RWPE1 (cell line): ENCODE measurements at regions not wholly inside any gene's neighbourhood (a gene's known extent, or its start where the extent isn't known, plus 50 kb on each side); places are given as distances from the start of the nearest gene placed in this dataset.

Source experiments
- CTCF ChIA-PET: fragments of 350-600 bp; sonication (Branson Sonifier 250); formaldehyde crosslinking; extraction: SDS; loops from one replicate; lab custom pipeline; 2021; lab: Yijun Ruan, JAX
- POLR2A ChIA-PET: fragments of 400-600 bp; formaldehyde crosslinking; extraction: SDS; loops from one replicate; lab custom pipeline; 2020; ENCODE audit warnings: antibody characterized with exemption; ENCODE audit not compliant: low non-redundant PET; lab: Yijun Ruan, JAX
- DNase-seq: peaks from one replicate; pipeline ENCODE4 v3.0.0; 2012; ENCODE audit warnings: low spot score
- H3K27ac ChIP-seq: fragments of 450-650 bp; 2 replicates; pipeline ENCODE4 v1.5.1; 2017
- TF ChIP-seq, protein P1 (sequence below): fragments of 450-650 bp; conservative IDR thresholded peaks from 2 replicates; pipeline ENCODE4 v1.5.1; 2017; ENCODE audit warnings: low read depth, mild to moderate bottlenecking

DNA sequence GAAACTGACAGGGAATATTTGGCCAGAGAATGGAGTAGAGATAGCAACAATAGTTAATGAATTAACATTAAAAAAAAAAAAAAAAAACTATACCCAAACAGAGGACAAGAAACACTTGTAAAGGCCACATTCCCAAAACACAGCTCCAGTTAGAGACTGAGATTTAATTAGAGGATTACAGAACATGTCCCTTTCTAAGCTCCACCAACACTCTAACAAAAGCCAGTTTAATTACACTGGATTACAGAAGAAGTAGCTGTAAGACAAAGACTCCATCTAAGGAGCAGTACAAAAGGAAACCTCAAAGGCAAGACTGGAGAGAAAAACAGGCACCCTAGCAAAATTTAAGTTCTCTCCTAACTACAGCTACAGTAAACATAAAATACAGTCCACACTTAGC is 1247.7 kb upstream of the AGA start:
- ChIA-PET POLR2A (no interaction called here), CTCF (interaction anchor here (0.7 kb wide), 1 partner anchor 1093 kb away, joined by 3 read pairs; no protein-coding TSS in a partner anchor)
- DNase-seq, result no peak
- TF ChIP-seq, protein P1, sequence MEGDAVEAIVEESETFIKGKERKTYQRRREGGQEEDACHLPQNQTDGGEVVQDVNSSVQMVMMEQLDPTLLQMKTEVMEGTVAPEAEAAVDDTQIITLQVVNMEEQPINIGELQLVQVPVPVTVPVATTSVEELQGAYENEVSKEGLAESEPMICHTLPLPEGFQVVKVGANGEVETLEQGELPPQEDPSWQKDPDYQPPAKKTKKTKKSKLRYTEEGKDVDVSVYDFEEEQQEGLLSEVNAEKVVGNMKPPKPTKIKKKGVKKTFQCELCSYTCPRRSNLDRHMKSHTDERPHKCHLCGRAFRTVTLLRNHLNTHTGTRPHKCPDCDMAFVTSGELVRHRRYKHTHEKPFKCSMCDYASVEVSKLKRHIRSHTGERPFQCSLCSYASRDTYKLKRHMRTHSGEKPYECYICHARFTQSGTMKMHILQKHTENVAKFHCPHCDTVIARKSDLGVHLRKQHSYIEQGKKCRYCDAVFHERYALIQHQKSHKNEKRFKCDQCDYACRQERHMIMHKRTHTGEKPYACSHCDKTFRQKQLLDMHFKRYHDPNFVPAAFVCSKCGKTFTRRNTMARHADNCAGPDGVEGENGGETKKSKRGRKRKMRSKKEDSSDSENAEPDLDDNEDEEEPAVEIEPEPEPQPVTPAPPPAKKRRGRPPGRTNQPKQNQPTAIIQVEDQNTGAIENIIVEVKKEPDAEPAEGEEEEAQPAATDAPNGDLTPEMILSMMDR, result no peak
- H3K27ac ChIP-seq, result no peak overlapping the region

GRCh38 chr4:178693816-178694215 is 1251.6 kb upstream of the AGA start:
- CTCF ChIA-PET, result no interaction called here

GRCh38 chr4:178696515-178696914 is 1254.3 kb upstream of the AGA start:
- CTCF ChIA-PET, result no interaction called here
- POLR2A ChIA-PET, result no interaction called here
- TF ChIP-seq, protein P1, result no peak
- DNase-seq, result no peak
- no peak overlapping the region for H3K27ac ChIP-seq

More at GRCh38 chr4:178693816-178694215, 1251.6 kb upstream of the AGA start:
- POLR2A ChIA-PET, result no interaction called here
- DNase-seq, result no peak
- TF ChIP-seq, protein P1, result no peak
- no peak overlapping the region for H3K27ac ChIP-seq

DNA sequence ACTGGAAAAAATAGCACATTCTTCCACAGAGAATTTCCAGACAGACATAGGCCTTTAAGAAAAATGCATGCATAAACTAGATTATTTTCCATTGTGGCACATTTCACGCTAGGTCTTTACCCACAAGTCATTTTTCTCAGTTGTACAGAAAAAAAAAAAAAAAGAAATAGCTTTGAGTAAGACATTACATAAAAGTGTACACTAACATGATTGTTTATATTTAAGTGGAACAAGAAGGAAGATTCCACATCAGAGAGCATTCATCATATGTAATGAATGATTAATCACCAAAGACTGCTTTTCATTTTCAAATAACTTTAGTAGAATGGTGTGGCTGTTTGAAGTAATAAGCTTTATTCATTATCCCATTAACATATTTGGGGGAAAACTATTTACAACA is 1270.2 kb upstream of the AGA start:
- CTCF ChIA-PET, result no interaction called here
- no peak overlapping the region for H3K27ac ChIP-seq
- DNase-seq, result no peak
- POLR2A ChIA-PET, result no interaction called here
- TF ChIP-seq, protein P1, result no peak

- no peak for DNase-seq
- ChIA-PET POLR2A (no interaction called here), CTCF (no interaction called here)
- no peak overlapping the region for H3K27ac ChIP-seq
- TF ChIP-seq, protein P1, result no peak
Observed at GRCh38 chr4:178738026-178738425, 1295.8 kb upstream of the AGA start.

DNA sequence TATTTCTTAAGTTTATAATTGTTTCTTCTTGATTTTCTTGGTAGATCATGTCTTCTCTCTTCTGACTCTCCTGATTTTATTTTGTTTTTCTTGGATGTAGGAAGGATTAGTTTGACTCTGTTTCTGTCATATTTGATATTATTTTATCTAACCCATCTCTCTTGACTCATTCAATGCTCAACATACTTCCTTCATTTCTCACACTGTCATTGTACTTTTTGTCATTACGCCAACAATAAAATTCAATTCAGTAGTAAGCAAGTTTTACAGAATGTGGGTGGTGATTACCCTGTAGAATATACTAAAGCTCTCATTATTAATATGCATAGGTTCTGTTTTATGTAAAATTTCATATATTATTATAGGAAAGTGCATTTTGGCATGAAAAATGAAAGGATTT is 1303.0 kb upstream of the AGA start:
- no peak overlapping the region for H3K27ac ChIP-seq

More for the DNA sequence above, 1303.0 kb upstream of the AGA start:
- ChIA-PET POLR2A (no interaction called here), CTCF (no interaction called here)
- DNase-seq, result no peak
- TF ChIP-seq, protein P1, result no peak
